ENCODE measurements at regions not wholly inside any gene's neighbourhood (a gene's known extent, or its start where the extent isn't known, plus 50 kb on each side); places are given as distances from the start of the nearest gene placed in this dataset.

- DNase-seq (ENCODE audit: low read depth): no peak
- TF ChIP-seq CTCF (IDR thresholded peaks at IDR 0.05; ENCODE audit: insufficient read depth, low read depth, low read length): no peak
- no peak overlapping the region for H3K4me3 ChIP-seq (ENCODE audit: low read depth, low read length)
These were observed 221.2 kb downstream of the NR2F2 start for GRCh38 chr15:96551722-96552121.

GRCh38 chr15:96553006-96553405 lies 222.5 kb downstream of the NR2F2 start:
- H3K4me3 ChIP-seq (ENCODE audit: low read depth, low read length): no peak overlapping the region
- TF ChIP-seq CTCF (IDR thresholded peaks at IDR 0.05; ENCODE audit: insufficient read depth, low read depth, low read length): no peak
- no peak for DNase-seq (ENCODE audit: low read depth)

- TF ChIP-seq CTCF (IDR thresholded peaks at IDR 0.05; ENCODE audit: insufficient read depth, low read depth, low read length): no peak
- DNase-seq (ENCODE audit: low read depth): no peak
- no peak overlapping the region for H3K4me3 ChIP-seq (ENCODE audit: low read depth, low read length)
These were observed 223.0 kb downstream of the NR2F2 start for GRCh38 chr15:96553451-96553850.

- H3K4me3 ChIP-seq (ENCODE audit: low read depth, low read length): no peak overlapping the region
- TF ChIP-seq CTCF (IDR thresholded peaks at IDR 0.05; ENCODE audit: insufficient read depth, low read depth, low read length): no peak
- no peak for DNase-seq (ENCODE audit: low read depth)
These were observed 223.4 kb downstream of the NR2F2 start for GRCh38 chr15:96553931-96554330.

- H3K4me3 ChIP-seq (ENCODE audit: low read depth, low read length): no peak overlapping the region
- TF ChIP-seq CTCF (IDR thresholded peaks at IDR 0.05; ENCODE audit: insufficient read depth, low read depth, low read length): no peak
- DNase-seq (ENCODE audit: low read depth): no peak
These were observed 224.0 kb downstream of the NR2F2 start for GRCh38 chr15:96554541-96554940.

- TF ChIP-seq CTCF (IDR thresholded peaks at IDR 0.05; ENCODE audit: insufficient read depth, low read depth, low read length): no peak
- no peak for DNase-seq (ENCODE audit: low read depth)
- no peak overlapping the region for H3K4me3 ChIP-seq (ENCODE audit: low read depth, low read length)
These were observed 228.6 kb downstream of the NR2F2 start for GRCh38 chr15:96559087-96559486.

- DNase-seq (ENCODE audit: low read depth): no peak
- no peak for TF ChIP-seq CTCF (IDR thresholded peaks at IDR 0.05; ENCODE audit: insufficient read depth, low read depth, low read length)
- no peak overlapping the region for H3K4me3 ChIP-seq (ENCODE audit: low read depth, low read length)
These were observed 229.1 kb downstream of the NR2F2 start for GRCh38 chr15:96559631-96560030.

All from fibroblast of villous mesenchyme (primary cell).